Right hindlimb (tissue), 1 donor: ENCODE measurements at regions not wholly inside any gene's neighbourhood (a gene's known extent, or its start where the extent isn't known, plus 50 kb on each side); places are given as distances from the start of the nearest gene placed in this dataset.
"Not testable (repeated sequence)": the region's sequence is repeated elsewhere in the genome, so short reads cannot be mapped to it uniquely, and the experiment has no call there.

Source experiments
- DNase-seq: peaks from one replicate; pipeline ENCODE4 v3.0.0-alpha.2; 2018

DNA sequence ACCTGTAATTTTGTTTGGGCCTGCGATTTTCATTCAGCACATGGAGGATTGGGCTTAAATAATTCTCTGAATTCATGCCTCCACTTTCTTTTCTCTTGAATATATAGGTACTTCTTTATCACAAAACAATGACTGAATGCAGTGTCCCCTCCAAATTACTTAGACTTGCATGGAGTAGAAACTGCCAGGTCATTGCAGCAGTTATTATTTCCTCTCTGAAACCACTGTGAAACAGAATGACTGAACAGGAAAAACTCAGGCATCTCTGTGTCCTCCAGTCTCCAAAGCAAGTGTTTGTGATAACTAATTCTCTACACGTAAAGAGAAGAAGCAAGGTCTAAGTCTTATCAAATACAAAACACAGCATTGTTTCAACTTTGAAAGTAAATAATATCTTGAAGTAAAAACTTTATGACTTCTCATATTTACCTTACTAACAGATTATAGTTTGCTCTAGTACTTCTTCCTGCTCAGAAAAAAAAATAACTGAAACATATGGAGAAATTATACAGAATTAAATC lies 144.5 kb upstream of the DIAPH2 start:
- DNase-seq = no peak

- not testable (repeated sequence) for DNase-seq
Observed at GRCh38 chrX:96546281-96546680, 138.4 kb upstream of the DIAPH2 start.

DNA sequence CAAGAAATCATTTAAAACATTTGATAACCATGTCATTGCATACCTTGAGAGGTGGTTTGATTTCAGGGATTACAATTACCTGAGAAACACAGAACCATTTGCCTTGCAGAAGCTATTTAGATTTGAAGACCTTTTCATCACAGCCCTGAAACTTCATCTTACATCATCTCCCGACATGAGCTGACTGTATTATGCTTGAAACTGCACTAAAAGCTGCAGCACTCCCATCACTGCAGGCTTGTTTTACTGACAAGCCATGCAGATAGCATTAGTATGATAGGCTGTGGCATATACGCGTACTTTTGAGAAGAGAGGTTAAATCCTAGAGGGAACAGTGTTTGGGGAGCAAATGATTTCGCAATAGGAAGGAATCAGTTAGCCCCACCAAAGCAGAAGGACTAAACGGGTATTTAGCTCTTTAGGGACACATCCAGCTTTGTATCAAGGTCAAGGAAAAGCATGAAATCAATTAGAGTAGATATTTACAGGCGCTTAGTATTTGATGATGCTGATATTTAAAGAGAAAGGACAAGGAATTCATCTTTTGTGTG lies 133.2 kb upstream of the DIAPH2 start:
- no peak for DNase-seq

- DNase-seq = no peak
Observed at GRCh38 chrX:96556886-96557285, 127.8 kb upstream of the DIAPH2 start.

- DNase-seq = not testable (repeated sequence)
Observed at GRCh38 chrX:96561129-96561528, 123.5 kb upstream of the DIAPH2 start.

GRCh38 chrX:96563646-96564045 lies 121.0 kb upstream of the DIAPH2 start:
- DNase-seq = no peak

GRCh38 chrX:96564595-96564994 lies 120.0 kb upstream of the DIAPH2 start:
- DNase-seq = no peak

- no peak for DNase-seq
Observed at GRCh38 chrX:96566878-96567277, 117.8 kb upstream of the DIAPH2 start.

DNA sequence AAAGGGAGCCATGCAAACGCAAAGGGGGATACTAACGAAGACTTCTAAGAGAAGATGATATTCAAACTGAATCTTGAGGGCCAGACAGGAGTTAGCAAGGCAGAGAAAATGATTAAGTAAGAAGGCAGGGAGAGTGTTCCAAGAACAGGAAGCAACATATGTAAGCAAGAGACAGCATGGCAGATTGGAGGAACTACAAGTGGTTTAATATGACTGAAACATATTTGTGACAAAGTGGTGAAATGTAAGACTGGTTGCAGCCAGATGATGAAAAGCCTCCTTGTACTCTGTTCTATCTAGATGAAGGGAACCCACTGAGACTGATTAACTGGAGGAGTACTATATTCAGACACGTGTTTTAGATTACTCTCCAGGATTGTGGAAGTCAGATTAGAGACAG lies 116.6 kb upstream of the DIAPH2 start:
- DNase-seq = no peak

- no peak for DNase-seq
Observed at GRCh38 chrX:96569034-96569433, 115.6 kb upstream of the DIAPH2 start.

DNA sequence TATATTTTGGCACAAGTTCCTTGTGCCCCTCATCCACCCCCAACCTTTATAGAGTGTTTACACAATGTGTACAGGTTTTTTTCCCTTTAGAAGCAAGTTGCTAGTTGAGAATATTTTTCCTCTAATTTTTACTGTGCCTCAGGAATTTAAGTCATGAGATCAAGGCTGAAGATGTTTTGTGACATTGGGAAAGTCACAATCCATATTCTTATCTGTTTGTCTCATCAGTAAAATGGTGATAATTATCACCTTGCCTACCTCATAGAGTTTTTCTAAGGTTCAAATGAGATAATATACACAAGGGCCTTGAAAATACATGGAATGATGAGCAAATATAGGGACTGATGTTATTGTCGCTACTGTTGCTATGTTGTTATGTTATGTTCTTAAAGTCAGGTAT lies 109.6 kb upstream of the DIAPH2 start:
- no peak for DNase-seq

DNA sequence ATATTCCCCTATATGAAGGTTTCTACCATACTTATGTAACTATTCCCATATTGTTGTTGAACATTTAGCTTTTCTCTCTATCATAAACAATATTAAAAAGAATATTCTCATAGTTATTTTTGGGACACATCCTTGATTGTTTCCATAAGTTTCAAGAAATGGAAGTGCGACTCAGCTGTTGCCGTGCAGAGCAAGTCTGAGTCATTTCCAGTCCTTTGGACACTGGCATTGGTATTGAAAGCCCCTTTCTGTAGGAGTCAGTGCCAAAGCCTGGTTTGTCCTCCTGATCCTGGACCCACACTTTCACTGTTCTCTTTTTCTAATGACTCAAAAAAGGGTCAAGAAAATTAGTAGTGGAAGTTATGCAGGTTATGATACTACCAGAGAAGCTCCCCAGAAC lies 108.3 kb upstream of the DIAPH2 start:
- DNase-seq = no peak

DNA sequence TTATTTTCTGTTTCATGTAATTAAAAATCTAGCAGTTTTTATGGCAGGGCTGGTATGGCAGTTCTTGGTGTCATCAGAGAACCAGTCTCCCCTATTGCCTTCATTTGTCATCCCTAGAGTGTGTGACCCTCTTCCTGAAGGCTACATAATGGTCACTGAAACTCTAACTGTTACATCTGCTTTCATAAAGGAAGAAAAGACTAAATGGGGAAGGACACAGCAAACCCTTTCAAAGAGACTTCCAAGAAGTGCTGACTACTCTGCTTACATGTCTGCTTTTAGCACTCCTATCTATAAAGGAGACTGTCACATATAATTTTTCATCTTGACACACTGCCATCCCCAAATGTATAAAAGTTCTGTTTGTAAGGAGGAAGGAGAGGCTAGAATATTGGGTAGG lies 105.9 kb upstream of the DIAPH2 start:
- no peak for DNase-seq

DNA sequence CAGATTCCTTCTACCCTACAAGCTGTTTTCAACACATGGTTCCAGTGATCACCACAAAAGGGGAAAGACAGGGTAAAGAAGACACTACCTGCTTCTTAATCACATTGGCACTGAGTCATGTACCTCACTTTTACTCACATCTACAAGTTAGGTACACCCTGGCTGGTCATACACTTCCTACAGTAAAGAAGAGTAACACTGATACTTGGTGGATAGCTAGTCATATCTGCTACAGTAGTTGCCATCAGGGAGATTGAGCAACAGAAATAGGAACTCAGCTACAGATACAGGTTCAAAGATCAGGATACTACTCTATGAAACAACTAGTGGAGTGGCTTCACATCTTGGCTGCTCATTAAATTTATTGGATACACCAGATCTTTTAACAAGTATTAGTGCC lies 105.4 kb upstream of the DIAPH2 start:
- DNase-seq = no peak

DNA sequence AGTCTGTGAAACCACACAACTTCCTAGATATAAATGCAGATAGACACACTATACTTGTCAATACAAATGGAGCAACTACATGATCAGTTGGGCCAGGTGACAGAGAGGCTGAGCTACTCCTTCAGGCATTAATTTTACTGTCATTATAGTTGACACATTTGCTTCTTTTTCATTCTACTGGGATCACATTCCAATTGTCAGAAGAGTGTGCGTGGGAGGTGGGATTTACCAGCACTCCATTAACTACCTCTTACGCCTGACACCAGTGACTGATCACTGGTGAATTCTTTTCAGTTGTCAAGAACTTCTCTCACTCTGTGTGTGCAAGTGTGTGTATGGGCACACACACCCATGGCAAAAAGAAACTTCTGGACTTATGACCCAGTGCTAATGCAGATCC lies 94.2 kb upstream of the DIAPH2 start:
- DNase-seq = no peak

DNA sequence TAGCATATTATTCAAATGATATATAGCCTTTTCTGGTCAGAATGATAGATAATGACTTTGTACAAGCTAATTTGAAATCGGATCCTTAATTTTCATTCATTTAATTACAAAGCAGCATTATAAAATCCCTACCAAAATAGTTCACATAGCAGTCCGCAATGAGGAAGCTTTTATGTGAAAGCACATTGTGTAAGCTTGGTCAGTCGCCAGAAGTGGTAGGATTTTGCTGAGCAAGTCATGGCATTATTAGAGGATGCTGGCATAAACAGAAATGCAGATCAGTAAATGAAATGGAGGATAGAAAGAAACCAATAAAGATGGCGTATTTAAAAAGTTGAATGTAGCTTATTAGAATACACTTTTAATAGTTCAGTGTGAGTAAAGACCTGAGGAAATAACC lies 93.2 kb upstream of the DIAPH2 start:
- DNase-seq = no peak

- not testable (repeated sequence) for DNase-seq
Observed at GRCh38 chrX:96597847-96598246, 86.8 kb upstream of the DIAPH2 start.

DNA sequence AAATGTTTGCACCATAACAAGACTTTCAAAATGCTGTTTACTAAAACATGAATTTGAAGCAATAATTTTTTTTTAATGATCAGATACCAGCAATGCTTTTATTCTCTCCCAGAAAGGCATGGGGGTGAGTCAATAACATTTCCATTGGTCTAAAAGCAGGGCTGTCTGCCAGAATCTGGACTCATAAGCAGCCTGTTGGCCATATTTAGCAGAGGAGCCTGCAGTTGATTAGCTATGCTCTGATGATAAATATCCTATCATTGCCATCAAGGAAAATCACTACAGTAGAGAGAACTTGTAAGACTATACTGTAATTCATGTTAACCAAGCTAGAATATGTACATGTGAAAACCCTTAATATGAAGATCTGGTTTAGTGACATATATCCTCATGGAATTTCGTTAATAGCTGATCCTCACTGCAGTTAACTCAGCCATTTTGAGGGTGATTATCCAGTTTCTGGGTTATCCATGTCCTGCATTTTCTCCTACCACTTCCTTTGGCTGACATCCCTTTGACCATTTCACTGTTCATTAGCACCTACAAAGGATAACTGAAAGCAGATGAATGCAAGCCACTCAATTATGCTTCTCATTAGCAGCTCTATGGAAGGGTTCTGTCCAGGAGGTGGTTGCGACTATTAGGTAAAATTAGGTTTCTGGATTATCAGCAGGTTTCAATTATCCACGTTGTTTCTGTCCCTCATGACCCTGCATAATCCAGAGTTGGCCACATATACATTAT lies 72.9 kb upstream of the DIAPH2 start:
- DNase-seq = no peak

GRCh38 chrX:96615448-96615847 lies 69.2 kb upstream of the DIAPH2 start:
- no peak for DNase-seq

DNA sequence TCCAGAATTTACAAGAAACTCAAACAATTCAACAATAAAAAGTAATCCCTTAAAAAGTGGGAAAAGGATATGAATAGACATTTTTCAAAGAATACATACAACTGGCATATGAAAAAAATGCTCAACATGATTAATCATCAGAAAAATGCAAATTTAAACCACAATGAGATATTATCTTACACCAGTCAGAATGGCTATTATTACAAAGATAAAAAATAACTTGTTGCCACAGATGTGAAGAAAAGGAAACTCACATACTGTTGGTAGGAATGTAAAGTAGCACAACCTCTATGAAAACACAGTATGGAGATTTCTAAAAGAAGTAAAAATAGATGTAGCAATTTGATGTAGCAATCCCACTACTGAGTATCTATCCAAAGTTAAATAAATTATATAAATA lies 65.1 kb upstream of the DIAPH2 start:
- no peak for DNase-seq

GRCh38 chrX:96621811-96622210 lies 62.8 kb upstream of the DIAPH2 start:
- no peak for DNase-seq
